Fibroblast of pulmonary artery (primary cell): ENCODE measurements at regions not wholly inside any gene's neighbourhood (a gene's known extent, or its start where the extent isn't known, plus 50 kb on each side); places are given as distances from the start of the nearest gene placed in this dataset.

Experiments used
- DNase-seq: peaks from one replicate; pipeline ENCODE4 v3.0.0-alpha.2; 2010; ENCODE audit warnings: low read depth
- H3K4me3 ChIP-seq: replicated peaks from 2 replicates; pipeline ENCODE4 v1.5.1; 2011; ENCODE audit warnings: low read depth, mild to moderate bottlenecking, control low read depth, low read length, moderate library complexity
- TF ChIP-seq, protein P1 (sequence below): IDR thresholded peaks from 2 replicates; pipeline ENCODE4 v1.5.1; 2011; ENCODE audit warnings: mild to moderate bottlenecking, control low read depth, low read length, inconsistent platforms; ENCODE audit errors: missing control alignments

GRCh38 chr4:38325629-38325913 is 338.4 kb upstream of the KLF3 start:
- no peak for DNase-seq
- H3K4me3 ChIP-seq: no peak overlapping the region
- TF ChIP-seq, protein P1, sequence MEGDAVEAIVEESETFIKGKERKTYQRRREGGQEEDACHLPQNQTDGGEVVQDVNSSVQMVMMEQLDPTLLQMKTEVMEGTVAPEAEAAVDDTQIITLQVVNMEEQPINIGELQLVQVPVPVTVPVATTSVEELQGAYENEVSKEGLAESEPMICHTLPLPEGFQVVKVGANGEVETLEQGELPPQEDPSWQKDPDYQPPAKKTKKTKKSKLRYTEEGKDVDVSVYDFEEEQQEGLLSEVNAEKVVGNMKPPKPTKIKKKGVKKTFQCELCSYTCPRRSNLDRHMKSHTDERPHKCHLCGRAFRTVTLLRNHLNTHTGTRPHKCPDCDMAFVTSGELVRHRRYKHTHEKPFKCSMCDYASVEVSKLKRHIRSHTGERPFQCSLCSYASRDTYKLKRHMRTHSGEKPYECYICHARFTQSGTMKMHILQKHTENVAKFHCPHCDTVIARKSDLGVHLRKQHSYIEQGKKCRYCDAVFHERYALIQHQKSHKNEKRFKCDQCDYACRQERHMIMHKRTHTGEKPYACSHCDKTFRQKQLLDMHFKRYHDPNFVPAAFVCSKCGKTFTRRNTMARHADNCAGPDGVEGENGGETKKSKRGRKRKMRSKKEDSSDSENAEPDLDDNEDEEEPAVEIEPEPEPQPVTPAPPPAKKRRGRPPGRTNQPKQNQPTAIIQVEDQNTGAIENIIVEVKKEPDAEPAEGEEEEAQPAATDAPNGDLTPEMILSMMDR: no peak

- TF ChIP-seq, protein P1: no peak
- H3K4me3 ChIP-seq: no peak overlapping the region
- DNase-seq: no peak
Observed at GRCh38 chr4:38326499-38326898, 337.5 kb upstream of the KLF3 start.

GRCh38 chr4:38327174-38327573 is 336.8 kb upstream of the KLF3 start:
- TF ChIP-seq, protein P1: no peak
- no peak overlapping the region for H3K4me3 ChIP-seq
- DNase-seq: no peak

- TF ChIP-seq, protein P1: no peak
- no peak for DNase-seq
- no peak overlapping the region for H3K4me3 ChIP-seq
Observed at GRCh38 chr4:38328989-38329729, 334.8 kb upstream of the KLF3 start.

DNA sequence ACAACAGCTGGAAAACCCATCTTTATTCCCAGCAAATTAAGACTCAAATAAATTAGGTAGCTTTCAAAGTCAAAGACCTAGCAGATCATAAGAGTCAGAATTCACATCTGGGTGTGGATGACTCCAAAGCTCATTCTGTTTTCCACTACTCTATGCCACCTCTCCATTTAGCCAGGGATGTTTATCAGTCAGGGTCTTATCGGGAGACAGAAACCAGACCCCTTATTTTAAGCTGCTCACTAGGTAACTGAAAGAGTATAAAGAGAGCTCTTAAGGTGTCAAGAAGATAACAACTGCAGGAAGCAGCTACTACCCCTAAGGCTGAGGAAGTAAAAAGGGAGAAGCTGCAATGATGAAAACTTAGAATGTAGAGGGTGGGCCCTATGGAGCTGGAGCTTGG is 333.7 kb upstream of the KLF3 start:
- TF ChIP-seq, protein P1: no peak

GRCh38 chr4:38330936-38331335 is 333.1 kb upstream of the KLF3 start:
- H3K4me3 ChIP-seq: no peak overlapping the region
- TF ChIP-seq, protein P1: no peak
- DNase-seq: no peak

More for the DNA sequence above, 333.7 kb upstream of the KLF3 start:
- no peak for DNase-seq
- H3K4me3 ChIP-seq: no peak overlapping the region

DNA sequence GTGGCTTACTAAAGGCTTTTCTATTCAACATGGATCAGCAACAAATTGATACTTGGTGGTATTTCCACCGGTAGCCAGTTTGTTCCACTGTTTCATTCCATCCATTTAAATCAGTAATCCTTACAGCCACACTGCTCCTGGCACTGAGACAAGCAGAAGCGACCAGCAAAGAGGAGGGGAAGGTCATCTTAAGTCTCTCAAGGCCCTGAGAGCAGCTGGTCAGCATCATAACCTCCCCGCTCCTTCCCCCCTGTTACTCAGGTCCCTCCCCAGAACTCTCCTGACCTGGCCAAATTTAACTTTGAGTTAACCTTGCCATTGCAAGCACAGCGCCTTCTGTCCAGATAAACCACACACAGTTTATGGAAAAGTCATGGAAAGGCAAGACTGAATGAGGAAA is 331.3 kb upstream of the KLF3 start:
- TF ChIP-seq, protein P1: no peak
- no peak for DNase-seq

More for the DNA sequence above, 331.3 kb upstream of the KLF3 start:
- H3K4me3 ChIP-seq: no peak overlapping the region
